ENCODE measurements at regions not wholly inside any gene's neighbourhood (a gene's known extent, or its start where the extent isn't known, plus 50 kb on each side); places are given as distances from the start of the nearest gene placed in this dataset.

- no peak overlapping the region for H3K27ac Mint-ChIP-seq (ENCODE audit: unreplicated experiment)
- H3K9me3 Mint-ChIP-seq (ENCODE audit: unreplicated experiment), result no peaks in the 10 kb centered on the region
- no peak for DNase-seq (ENCODE audit: low spot score)
- no peaks in the 10 kb centered on the region for H3K36me3 Mint-ChIP-seq (ENCODE audit: low read depth, unreplicated experiment)
- H3K4me1 Mint-ChIP-seq (ENCODE audit: unreplicated experiment), result no peaks in the 10 kb centered on the region
- TF ChIP-seq CTCF (IDR thresholded peaks at IDR 0.05; ENCODE audit: unreplicated experiment), result no peak
- no peak overlapping the region for H3K4me3 Mint-ChIP-seq (ENCODE audit: unreplicated experiment)
- no peaks in the 10 kb centered on the region for H3K27me3 Mint-ChIP-seq (ENCODE audit: unreplicated experiment)
These were observed 157.8 kb upstream of the PRR16 start for GRCh38 chr5:120306303-120306702.

- no peak for TF ChIP-seq CTCF (IDR thresholded peaks at IDR 0.05; ENCODE audit: unreplicated experiment)
- no peaks in the 10 kb centered on the region for H3K27me3 Mint-ChIP-seq (ENCODE audit: unreplicated experiment)
- no peaks in the 10 kb centered on the region for H3K9me3 Mint-ChIP-seq (ENCODE audit: unreplicated experiment)
- no peak for DNase-seq (ENCODE audit: low spot score)
- no peaks in the 10 kb centered on the region for H3K4me1 Mint-ChIP-seq (ENCODE audit: unreplicated experiment)
- no peaks in the 10 kb centered on the region for H3K36me3 Mint-ChIP-seq (ENCODE audit: low read depth, unreplicated experiment)
- no peak overlapping the region for H3K27ac Mint-ChIP-seq (ENCODE audit: unreplicated experiment)
- H3K4me3 Mint-ChIP-seq (ENCODE audit: unreplicated experiment), result no peak overlapping the region
These were observed 149.9 kb upstream of the PRR16 start for GRCh38 chr5:120314191-120314590.

GRCh38 chr5:120320626-120321025 lies 143.5 kb upstream of the PRR16 start:
- H3K27ac Mint-ChIP-seq (ENCODE audit: unreplicated experiment), result no peak overlapping the region
- DNase-seq (ENCODE audit: low spot score), result no peak
- TF ChIP-seq CTCF (IDR thresholded peaks at IDR 0.05; ENCODE audit: unreplicated experiment), result no peak

GRCh38 chr5:120326651-120327050 lies 137.4 kb upstream of the PRR16 start:
- peaks cover 3% of the 10 kb centered on the region for H3K9me3 Mint-ChIP-seq (ENCODE audit: unreplicated experiment)
- no peak overlapping the region for H3K4me3 Mint-ChIP-seq (ENCODE audit: unreplicated experiment)
- no peak overlapping the region for H3K27ac Mint-ChIP-seq (ENCODE audit: unreplicated experiment)
- H3K36me3 Mint-ChIP-seq (ENCODE audit: low read depth, unreplicated experiment), result no peaks in the 10 kb centered on the region
- TF ChIP-seq CTCF (IDR thresholded peaks at IDR 0.05; ENCODE audit: unreplicated experiment), result no peak
- no peaks in the 10 kb centered on the region for H3K27me3 Mint-ChIP-seq (ENCODE audit: unreplicated experiment)
- no peaks in the 10 kb centered on the region for H3K4me1 Mint-ChIP-seq (ENCODE audit: unreplicated experiment)
- DNase-seq (ENCODE audit: low spot score), result no peak

More at GRCh38 chr5:120320626-120321025, 143.5 kb upstream of the PRR16 start:
- H3K4me1 Mint-ChIP-seq (ENCODE audit: unreplicated experiment), result no peaks in the 10 kb centered on the region
- H3K36me3 Mint-ChIP-seq (ENCODE audit: low read depth, unreplicated experiment), result no peaks in the 10 kb centered on the region
- no peaks in the 10 kb centered on the region for H3K9me3 Mint-ChIP-seq (ENCODE audit: unreplicated experiment)
- no peaks in the 10 kb centered on the region for H3K27me3 Mint-ChIP-seq (ENCODE audit: unreplicated experiment)
- H3K4me3 Mint-ChIP-seq (ENCODE audit: unreplicated experiment), result no peak overlapping the region

- Mint-ChIP-seq H3K9me3 (ENCODE audit: unreplicated experiment) (peaks cover 3% of the 10 kb centered on the region), H3K27me3 (ENCODE audit: unreplicated experiment) (no peaks in the 10 kb centered on the region), H3K27ac (ENCODE audit: unreplicated experiment) (no peak overlapping the region), H3K36me3 (ENCODE audit: low read depth, unreplicated experiment) (no peaks in the 10 kb centered on the region), H3K4me3 (ENCODE audit: unreplicated experiment) (no peak overlapping the region), H3K4me1 (ENCODE audit: unreplicated experiment) (no peaks in the 10 kb centered on the region)
- no peak for DNase-seq (ENCODE audit: low spot score)
- no peak for TF ChIP-seq CTCF (IDR thresholded peaks at IDR 0.05; ENCODE audit: unreplicated experiment)
These were observed 136.9 kb upstream of the PRR16 start for GRCh38 chr5:120327180-120327579.
